K562 (cell line): ENCODE measurements at regions not wholly inside any gene's neighbourhood (a gene's known extent, or its start where the extent isn't known, plus 50 kb on each side); places are given as distances from the start of the nearest gene placed in this dataset.

Experiments used
- CBX5 ChIP-seq: IDR thresholded peaks from 2 replicates; pipeline ENCODE4 v1.6.1; 2014; ENCODE audit warnings: low read depth, borderline replicate concordance
- DPF2 ChIP-seq: fragments of 450-650 bp; IDR thresholded peaks from 2 replicates; pipeline ENCODE4 v1.6.1; 2016
- E2F3 ChIP-seq: fragments of 250-450 bp; sonication (Bioruptor Pico); IDR thresholded peaks from 2 replicates; pipeline ENCODE4 v1.4.0; 2020; ENCODE audit warnings: mild to moderate bottlenecking
- NELFE ChIP-seq: IDR thresholded peaks from 2 replicates; pipeline ENCODE4 v1.6.1; 2011; ENCODE audit warnings: mild to moderate bottlenecking; ENCODE audit not compliant: insufficient read depth, insufficient read length
- POLR2A ChIP-seq: fragments of 450-650 bp; conservative IDR thresholded peaks from 2 replicates; pipeline ENCODE4 v1.6.1; 2016
- POLR2AphosphoS5 ChIP-seq: IDR thresholded peaks from 2 replicates; pipeline ENCODE4 v1.6.1; 2011; ENCODE audit warnings: mild to moderate bottlenecking, low read depth, low read length, moderate library complexity; ENCODE audit not compliant: control insufficient read depth, insufficient read depth
- SMAD4 ChIP-seq: fragments of 250-450 bp; sonication (Bioruptor Pico); conservative IDR thresholded peaks from 2 replicates; pipeline ENCODE4 v1.8.0; 2021; ENCODE audit warnings: inconsistent platforms, mild to moderate bottlenecking, moderate library complexity
- ZNF274 ChIP-seq: IDR thresholded peaks from 2 replicates; pipeline ENCODE4 v1.6.1; 2011; ENCODE audit warnings: low read depth, mild to moderate bottlenecking, low read length, moderate library complexity, borderline replicate concordance
- ZNF318 ChIP-seq, 2 experiments: fragments of 450-650 bp; IDR thresholded peaks; 2 replicates each; pipeline ENCODE4 v1.6.1; 2016; ENCODE audit warnings: mild to moderate bottlenecking in 2 of 2, borderline replicate concordance in 1 of 2, low read depth in 1 of 2, moderate library complexity in 1 of 2
- ZNF830 ChIP-seq: fragments of 250-450 bp; sonication (Bioruptor Pico); IDR thresholded peaks from 2 replicates; pipeline ENCODE4 v1.5.0; 2021; ENCODE audit warnings: mild to moderate bottlenecking
- TF ChIP-seq, protein P1 (sequence below): sonication (generic); formaldehyde crosslinking; IDR thresholded peaks from 2 replicates; pipeline ENCODE4 v1.8.0; 2022; ENCODE audit warnings: mild to moderate bottlenecking, missing genetic modification reagents, borderline replicate concordance

DNA sequence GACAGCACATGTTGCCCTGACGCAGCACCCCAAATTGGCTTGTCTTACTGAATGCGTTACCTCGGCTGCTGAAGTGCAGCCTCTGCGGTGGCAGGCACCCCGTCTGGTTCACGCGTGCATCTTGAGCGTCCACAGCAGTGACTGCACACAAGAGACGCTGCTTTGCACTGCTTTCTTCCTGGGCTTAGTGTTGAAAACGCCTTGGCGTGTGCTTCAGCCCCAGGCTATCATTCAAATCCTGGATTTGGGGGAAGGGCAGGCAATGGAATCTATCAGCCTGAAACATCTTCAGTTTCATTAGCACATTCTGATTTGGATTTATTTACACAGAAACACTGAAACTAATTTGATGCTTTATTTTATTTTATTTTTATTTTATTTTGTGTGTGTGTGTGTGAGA lies 342.7 kb downstream of the SMOC2 start:
- TF ChIP-seq ZNF318 (IDR thresholded peaks at IDR 0.05; ENCODE audit: borderline replicate concordance in 1 of 2, low read depth in 1 of 2), result no peak
- TF ChIP-seq CBX5, result no peak
- no peak for TF ChIP-seq ZNF274
- TF ChIP-seq, protein P1, sequence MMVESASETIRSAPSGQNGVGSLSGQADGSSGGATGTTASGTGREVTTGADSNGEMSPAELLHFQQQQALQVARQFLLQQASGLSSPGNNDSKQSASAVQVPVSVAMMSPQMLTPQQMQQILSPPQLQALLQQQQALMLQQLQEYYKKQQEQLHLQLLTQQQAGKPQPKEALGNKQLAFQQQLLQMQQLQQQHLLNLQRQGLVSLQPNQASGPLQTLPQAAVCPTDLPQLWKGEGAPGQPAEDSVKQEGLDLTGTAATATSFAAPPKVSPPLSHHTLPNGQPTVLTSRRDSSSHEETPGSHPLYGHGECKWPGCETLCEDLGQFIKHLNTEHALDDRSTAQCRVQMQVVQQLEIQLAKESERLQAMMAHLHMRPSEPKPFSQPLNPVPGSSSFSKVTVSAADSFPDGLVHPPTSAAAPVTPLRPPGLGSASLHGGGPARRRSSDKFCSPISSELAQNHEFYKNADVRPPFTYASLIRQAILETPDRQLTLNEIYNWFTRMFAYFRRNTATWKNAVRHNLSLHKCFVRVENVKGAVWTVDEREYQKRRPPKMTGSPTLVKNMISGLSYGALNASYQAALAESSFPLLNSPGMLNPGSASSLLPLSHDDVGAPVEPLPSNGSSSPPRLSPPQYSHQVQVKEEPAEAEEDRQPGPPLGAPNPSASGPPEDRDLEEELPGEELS (CRISPR knock-in tag), result no peak
- no peak for TF ChIP-seq DPF2
- TF ChIP-seq E2F3, result no peak
- TF ChIP-seq ZNF830 (CRISPR knock-in tag), result no peak
- no peak for TF ChIP-seq NELFE
- no peak for TF ChIP-seq POLR2A
- no peak for TF ChIP-seq SMAD4 (CRISPR knock-in tag)
- TF ChIP-seq POLR2AphosphoS5, result no peak
